Muscle of back (tissue), 3 donors: ENCODE measurements at regions not wholly inside any gene's neighbourhood (a gene's known extent, or its start where the extent isn't known, plus 50 kb on each side); places are given as distances from the start of the nearest gene placed in this dataset.
"Not testable (repeated sequence)": the region's sequence is repeated elsewhere in the genome, so short reads cannot be mapped to it uniquely, and the experiment has no call there.

Source experiments
- DNase-seq, 3 donors: peaks; one replicate each; pipeline versions ENCODE4 v3.0.0 to v3.0.0-alpha.2; 2013

DNA sequence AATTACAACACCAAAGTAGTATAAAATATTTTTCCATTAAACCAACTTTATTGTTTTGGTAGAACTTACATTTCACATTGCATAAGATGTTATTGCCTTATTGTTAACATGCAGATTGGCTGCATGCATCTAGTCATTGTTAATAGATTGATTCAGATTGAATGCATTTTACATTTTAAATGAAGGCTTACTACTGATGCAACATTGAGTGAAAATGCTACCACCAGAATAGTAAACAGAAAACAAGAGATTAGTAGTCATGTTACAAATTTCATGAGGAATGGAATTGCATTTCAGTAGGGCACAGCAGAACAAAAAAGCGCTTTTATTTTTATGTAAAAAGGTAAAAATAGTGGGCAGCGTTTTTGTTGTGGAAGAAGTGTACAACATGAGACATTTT lies 298.3 kb downstream of the ARL4A start:
- no peak for DNase-seq

DNA sequence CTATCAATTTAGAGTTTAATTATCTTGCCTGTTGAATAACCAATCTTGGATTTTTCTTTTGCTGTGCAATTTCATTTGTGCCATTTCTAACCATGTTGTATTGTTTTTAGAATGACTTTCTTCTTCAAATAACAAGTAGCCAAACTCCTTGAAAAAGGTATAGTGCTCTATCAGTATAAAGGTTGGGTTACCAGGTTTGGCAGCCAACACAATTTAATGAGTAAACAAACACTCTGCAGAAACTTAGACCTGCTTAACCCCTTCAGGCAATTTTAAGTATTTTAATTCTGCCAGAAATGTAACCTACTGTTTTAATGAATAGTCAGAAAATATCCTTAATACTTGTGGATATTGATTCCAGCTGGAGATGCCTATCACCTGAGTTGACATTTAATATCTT lies 299.8 kb downstream of the ARL4A start:
- DNase-seq: no peak

DNA sequence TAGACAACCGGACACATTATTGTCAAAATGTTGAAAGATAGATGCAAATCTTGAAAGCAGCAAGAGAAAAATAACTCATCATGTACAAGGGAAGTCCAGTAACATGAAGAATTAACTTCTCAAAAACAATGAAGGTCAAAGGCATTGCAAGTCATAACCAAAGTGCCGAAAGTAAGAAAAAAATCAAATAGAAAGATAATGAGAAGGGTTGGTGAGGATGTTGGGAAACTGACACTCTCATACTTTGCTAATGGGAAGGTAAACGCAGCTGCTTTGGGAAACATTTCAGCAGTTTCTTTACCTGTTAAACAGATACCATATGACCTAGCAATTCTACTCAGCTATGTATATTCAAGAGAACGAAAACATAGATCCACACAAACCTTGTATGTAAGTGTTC lies 303.0 kb downstream of the ARL4A start:
- DNase-seq: no peak

- DNase-seq: no peak
Observed at GRCh38 chr7:12993025-12993424, 305.6 kb downstream of the ARL4A start.

- DNase-seq: no peak
Observed at GRCh38 chr7:12995912-12996469, 308.6 kb downstream of the ARL4A start.

DNA sequence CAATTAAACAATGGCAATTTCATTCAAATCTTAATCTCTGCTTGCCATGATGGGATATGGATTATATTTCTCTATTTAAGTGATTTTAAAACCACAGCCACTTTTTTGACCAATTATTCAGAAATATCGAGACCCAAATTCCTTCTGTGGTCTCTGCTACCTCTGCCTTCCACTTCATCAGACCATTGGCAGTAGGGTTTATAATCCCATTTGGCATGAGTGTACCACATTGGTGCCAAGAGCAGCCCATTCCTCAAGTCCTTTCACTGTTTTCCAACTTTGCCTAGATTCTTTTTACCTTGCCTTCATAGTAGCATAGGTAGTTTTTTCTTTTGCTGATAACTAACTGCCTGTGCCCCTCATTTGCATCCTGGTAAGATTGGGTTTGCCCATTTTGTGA lies 319.9 kb downstream of the ARL4A start:
- DNase-seq: no peak

- no peak for DNase-seq
Observed at GRCh38 chr7:13009517-13009916, 322.1 kb downstream of the ARL4A start.

- no peak for DNase-seq
Observed at GRCh38 chr7:13014011-13014410, 326.6 kb downstream of the ARL4A start.

- no peak for DNase-seq
Observed at GRCh38 chr7:13016036-13016581, 328.7 kb downstream of the ARL4A start.

DNA sequence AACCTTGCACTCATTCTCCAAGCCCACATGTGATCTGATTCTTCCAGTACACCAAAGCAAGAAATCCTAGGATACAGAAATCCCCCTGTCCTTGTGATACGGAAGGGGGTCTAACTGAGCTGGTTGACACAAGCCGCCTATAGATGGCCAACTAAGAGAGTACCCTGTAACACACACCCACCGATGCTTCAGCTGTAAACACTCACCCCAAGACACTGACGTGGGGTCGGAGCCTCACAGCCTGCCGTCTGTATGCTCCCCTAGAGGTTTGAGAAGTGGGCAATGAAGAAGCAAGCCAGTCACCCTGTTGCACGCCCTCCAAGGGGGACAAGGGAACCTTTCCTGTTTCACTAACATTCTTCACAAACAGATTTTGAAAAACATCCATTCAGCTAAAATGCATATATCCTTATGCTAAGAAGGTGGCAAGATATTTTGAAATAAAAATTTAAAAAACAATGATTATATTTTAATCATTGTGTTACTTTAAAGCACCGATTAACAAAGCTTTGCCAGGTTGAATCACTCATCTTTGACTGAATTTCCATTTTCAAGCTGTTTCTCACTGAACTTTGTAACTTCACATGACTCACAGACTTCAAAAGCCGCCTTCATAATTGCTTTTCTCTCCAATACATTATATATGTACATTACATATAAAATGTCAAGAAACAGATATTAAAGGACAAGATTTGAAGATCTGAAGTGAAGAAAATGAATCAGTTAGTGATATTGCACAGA lies 329.3 kb downstream of the ARL4A start:
- DNase-seq: no peak

- DNase-seq: no peak
Observed at GRCh38 chr7:13017333-13017857, 330.0 kb downstream of the ARL4A start.

- no peak for DNase-seq
Observed at GRCh38 chr7:13017881-13018280, 330.4 kb downstream of the ARL4A start.

- no peak for DNase-seq
Observed at GRCh38 chr7:13021566-13022300, 334.3 kb downstream of the ARL4A start.

GRCh38 chr7:13024121-13024674 lies 336.8 kb downstream of the ARL4A start:
- peak in 2 of 3 donors; percentile 40 to 65 for DNase-seq

- not testable (repeated sequence) for DNase-seq
Observed at GRCh38 chr7:13025043-13025442, 337.6 kb downstream of the ARL4A start.

- peak in 1 of 3 donors; percentile 36 for DNase-seq
Observed at GRCh38 chr7:13027321-13027720, 339.9 kb downstream of the ARL4A start.

DNA sequence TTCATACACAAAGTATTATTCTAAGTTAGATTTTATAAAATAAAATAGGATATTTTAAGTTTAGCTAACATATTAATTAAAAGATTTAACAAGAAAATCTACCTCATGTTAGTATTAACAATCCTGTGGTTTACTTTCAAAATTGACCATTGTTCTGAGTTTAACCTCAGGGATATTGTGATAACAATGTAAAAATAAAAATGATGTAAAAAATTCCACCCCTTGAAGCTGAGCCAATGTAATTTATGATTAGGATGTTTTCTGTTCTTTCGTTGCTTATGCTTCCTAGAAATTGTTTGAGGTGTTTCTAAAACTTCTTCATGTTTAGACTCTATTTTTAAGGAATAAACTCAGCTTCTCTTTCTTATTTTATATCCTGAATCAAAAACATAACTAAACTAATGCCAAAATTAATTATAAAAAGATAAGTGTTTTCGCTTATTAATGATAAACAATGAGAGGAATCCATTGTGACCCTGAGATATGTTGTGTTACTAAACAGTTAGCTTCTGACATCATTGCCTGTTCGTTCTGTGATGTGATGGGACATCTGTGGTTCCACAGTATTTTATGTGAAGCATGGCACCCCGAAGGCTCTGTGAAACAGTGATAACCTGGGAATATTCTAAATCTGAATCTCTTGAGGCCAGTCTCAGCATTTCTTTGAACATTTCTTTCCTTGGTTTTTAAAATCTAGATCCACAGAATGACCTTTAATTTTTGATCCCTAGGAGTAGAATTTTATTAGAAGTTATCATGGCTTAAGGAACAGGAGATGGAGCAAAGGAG lies 340.8 kb downstream of the ARL4A start:
- DNase-seq: peak in 1 of 3 donors; percentile 48

- DNase-seq: peak in 1 of 3 donors; percentile 60
Observed at GRCh38 chr7:13028825-13029099, 341.3 kb downstream of the ARL4A start.

- DNase-seq: no peak
Observed at GRCh38 chr7:13031468-13031867, 344.0 kb downstream of the ARL4A start.

- peak; percentile 41 to 74 (median 52) for DNase-seq
Observed at GRCh38 chr7:13032084-13032483, 344.7 kb downstream of the ARL4A start.

DNA sequence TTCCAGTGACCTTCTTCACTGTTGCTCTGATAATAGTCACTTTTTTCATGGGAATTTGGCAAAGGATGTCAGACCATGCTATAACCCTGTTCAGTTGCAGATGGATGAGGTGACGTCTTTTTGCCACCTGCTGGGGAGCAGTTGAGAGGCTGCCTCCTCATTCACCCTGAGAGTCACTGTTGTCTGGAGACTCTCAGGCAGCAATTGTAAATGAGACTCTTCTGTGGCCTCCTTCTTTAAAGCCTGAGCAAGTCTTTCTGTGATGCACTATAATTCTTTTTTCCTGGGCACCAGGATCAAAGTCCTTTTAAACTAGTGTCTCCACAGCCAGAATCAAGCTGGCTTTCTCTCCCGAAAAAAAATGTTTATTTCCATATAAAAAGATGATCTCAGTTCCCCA lies 345.1 kb downstream of the ARL4A start:
- peak in 2 of 3 donors; percentile 52 to 56 for DNase-seq

GRCh38 chr7:13034693-13035092 lies 347.3 kb downstream of the ARL4A start:
- DNase-seq: no peak
